ENCODE measurements at regions not wholly inside any gene's neighbourhood (a gene's known extent, or its start where the extent isn't known, plus 50 kb on each side); places are given as distances from the start of the nearest gene placed in this dataset.

DNA sequence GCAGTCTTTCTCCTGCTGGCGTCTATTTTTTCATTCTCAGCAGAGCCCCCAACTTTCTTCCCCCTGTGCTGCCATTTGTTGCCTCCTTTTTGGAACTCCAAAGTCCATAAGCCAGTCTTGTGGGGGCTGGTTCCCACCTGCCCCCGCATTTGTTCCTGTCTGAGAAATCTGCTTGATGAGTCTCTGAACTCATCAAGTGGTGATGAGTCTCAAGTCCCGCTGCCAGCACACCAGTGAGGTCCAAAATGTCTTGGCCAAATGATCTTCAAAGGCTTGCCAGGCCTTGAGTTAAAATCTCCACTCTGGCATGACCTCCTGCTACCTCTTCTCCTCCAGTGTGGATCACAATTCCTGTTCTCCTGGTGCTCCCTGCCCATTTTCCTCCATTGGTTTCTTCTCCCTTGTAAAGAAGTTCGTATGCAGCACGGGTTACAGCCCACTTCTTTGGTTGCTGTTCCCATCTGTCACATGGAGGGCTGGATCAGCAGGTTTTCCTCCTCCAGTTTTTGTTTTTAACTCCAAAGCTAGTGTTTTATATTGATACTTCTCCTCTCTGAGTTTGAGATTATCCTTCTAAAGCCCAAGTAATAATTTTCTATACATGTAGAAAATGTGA, 72.7 kb upstream of the LIMCH1 start:
- DNase-seq (ENCODE audit: extremely low read depth, low read depth) = no peak
- TF ChIP-seq, protein P1, sequence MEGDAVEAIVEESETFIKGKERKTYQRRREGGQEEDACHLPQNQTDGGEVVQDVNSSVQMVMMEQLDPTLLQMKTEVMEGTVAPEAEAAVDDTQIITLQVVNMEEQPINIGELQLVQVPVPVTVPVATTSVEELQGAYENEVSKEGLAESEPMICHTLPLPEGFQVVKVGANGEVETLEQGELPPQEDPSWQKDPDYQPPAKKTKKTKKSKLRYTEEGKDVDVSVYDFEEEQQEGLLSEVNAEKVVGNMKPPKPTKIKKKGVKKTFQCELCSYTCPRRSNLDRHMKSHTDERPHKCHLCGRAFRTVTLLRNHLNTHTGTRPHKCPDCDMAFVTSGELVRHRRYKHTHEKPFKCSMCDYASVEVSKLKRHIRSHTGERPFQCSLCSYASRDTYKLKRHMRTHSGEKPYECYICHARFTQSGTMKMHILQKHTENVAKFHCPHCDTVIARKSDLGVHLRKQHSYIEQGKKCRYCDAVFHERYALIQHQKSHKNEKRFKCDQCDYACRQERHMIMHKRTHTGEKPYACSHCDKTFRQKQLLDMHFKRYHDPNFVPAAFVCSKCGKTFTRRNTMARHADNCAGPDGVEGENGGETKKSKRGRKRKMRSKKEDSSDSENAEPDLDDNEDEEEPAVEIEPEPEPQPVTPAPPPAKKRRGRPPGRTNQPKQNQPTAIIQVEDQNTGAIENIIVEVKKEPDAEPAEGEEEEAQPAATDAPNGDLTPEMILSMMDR (IDR thresholded peaks at IDR 0.05; ENCODE audit: low read depth, low read length) = no peak

DNA sequence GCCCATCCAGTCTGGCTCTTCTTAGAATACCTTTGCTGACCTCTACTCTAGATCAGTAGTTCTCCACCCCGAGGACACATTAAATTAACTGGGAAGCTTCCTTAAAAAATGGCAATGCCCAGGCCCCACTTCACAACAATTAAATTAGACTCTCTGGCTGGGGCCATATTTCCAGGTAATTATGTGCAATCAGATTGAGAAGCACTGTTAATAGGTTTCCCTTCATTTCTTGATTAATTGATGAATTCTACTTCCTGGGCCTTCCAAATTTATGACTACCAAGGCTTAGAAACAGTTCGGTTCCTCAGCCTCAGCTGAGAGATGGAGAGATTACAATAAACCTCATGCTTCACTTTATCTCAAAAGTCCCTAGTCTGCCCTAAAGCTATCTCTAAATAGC, 71.7 kb upstream of the LIMCH1 start:
- DNase-seq (ENCODE audit: extremely low read depth, low read depth) = no peak
- TF ChIP-seq, protein P1 (IDR thresholded peaks at IDR 0.05; ENCODE audit: low read depth, low read length) = no peak

DNA sequence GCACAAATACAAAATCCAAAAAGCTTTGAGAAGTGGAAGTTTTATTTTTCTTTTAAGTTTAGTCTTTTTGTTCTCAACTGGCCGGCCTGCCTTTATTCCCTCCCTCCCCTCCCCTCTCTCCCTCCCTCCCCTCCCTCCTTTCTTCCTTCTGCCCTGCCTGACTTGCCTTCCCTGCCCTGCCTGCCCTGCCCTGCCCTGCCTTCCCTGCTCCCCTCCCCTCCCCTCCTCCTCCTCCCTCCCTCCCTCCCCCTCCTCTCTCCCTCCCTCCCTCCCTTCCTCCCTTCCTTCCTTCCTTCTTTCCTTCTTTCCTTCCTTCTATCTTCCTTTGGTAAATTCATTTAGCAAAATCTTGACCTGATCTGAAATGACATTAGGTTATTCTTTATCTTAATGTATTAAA, 69.8 kb upstream of the LIMCH1 start:
- DNase-seq (ENCODE audit: extremely low read depth, low read depth) = no peak
- TF ChIP-seq, protein P1 (IDR thresholded peaks at IDR 0.05; ENCODE audit: low read depth, low read length) = no peak

DNA sequence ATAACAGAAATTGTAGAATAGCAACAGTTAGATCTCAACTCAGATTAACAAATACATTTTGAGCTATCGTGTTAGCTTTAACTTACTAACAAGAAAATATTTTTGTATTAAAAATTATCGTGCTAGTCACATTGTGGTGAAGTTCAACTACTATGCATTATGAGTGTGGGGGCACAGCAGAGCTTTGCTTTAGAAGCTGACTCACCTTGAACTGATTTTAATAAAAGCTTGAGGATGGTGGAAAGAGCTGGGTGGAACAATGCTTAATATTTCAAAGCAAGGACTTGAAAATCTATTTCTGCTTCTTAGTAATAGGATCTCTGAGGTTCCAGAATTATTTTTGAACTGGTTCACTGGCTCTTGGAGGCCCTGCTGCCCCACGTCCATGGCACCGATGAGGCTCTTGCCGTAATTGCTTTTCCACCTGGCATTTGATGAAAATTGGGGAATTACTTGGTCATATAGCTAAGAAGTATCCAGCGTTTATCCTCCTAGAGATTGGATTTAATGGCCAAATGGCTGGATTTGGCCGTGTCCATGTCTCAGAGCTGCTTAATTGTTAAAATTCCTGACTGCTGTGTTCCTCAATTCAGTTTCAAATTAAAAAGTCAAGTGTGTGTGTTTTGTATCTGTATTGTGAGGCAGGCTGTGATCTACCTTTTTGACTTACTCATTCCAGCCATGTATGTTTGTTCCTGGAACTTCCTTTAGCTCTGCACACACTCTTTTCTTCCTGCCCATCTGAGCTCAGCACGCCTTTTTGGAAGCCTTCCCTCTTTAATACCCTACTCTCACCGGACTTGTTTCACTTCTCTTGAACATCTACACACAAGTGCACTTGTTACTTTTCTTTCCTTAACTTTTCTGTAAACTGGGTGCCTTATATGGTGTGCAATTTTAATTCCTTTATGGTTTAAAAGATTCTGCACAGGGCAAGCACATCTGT, 66.6 kb upstream of the LIMCH1 start:
- TF ChIP-seq, protein P1 (IDR thresholded peaks at IDR 0.05; ENCODE audit: low read depth, low read length) = no peak
- no peak for DNase-seq (ENCODE audit: extremely low read depth, low read depth)

DNA sequence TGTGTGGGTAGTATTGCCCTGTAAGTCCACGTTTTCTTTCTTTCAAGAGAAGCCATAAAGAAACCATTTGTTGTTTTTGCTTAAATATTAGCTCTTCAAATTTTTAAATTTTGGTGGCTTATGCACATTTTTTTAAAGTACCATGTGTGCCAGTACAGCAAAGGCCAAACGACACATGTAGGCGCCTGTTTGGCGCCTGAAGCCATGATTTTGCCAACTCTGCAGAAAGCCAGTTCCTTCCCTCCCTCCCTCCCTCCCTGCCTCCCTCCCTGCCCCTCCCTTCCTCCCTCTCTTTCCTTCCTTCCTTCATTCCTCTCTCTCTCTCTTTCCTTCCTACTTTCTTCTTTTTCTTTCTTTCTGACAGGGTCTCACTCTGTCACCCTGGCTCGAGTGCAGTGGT, 65.9 kb upstream of the LIMCH1 start:
- DNase-seq (ENCODE audit: extremely low read depth, low read depth) = no peak
- TF ChIP-seq, protein P1 (IDR thresholded peaks at IDR 0.05; ENCODE audit: low read depth, low read length) = no peak

DNA sequence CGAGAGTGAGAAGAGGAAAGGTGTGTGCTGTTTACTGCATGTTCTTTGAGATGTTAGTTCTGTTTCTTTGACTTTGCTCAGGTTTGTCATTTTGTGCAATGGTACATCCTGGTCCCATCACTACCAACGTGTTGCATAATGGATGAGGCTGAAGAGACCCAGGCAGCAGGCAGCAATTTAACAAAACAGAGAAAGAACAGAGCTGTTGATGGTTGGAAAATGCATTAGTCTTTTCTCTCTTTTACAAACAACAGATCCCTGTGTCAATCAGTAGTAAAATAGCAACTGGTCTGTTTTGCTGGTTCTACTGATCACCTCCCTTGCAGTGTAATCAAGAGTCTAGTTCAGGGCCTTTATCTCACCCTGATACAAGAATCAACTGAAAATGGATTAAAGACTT, 64.8 kb upstream of the LIMCH1 start:
- no peak for DNase-seq (ENCODE audit: extremely low read depth, low read depth)
- TF ChIP-seq, protein P1 (IDR thresholded peaks at IDR 0.05; ENCODE audit: low read depth, low read length) = no peak

DNA sequence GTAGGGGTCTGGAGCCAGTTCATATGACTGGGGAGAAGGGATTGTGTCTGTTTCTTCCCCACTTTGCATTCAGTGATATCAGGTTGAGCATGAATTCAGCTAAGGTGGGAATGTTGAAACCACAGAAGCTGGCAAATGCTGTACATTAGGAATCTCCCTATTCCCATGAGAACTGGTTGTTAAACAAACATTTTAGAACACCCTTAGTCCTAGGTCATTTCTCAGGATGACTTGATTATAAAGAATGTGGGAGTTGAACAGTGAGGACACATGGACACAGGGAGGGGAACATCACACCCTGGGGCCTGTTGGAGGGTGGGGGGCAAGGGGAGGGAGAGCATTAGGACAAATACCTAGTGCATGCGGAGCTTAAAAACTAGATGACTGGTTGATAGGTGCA, 62.6 kb upstream of the LIMCH1 start:
- DNase-seq (ENCODE audit: extremely low read depth, low read depth) = no peak
- TF ChIP-seq, protein P1 (IDR thresholded peaks at IDR 0.05; ENCODE audit: low read depth, low read length) = no peak

Data from AG09319 (cell line).